ENCODE measurements at regions not wholly inside any gene's neighbourhood (a gene's known extent, or its start where the extent isn't known, plus 50 kb on each side); places are given as distances from the start of the nearest gene placed in this dataset.
"Not testable (repeated sequence)": the region's sequence is repeated elsewhere in the genome, so short reads cannot be mapped to it uniquely, and the experiment has no call there.

- DNase-seq (ENCODE audit: low spot score), result no peak
These were observed 278.0 kb downstream of the ZBBX start for GRCh38 chr3:167102071-167102470.

- no peak for DNase-seq (ENCODE audit: low spot score)
These were observed 279.4 kb downstream of the ZBBX start for GRCh38 chr3:167100651-167101050.

- no peak for DNase-seq (ENCODE audit: low spot score)
These were observed 279.9 kb downstream of the ZBBX start for GRCh38 chr3:167100200-167100599.

GRCh38 chr3:167095976-167096375, 284.1 kb downstream of the ZBBX start:
- no peak for DNase-seq (ENCODE audit: low spot score)

- DNase-seq (ENCODE audit: low spot score), result no peak
These were observed 285.5 kb downstream of the ZBBX start for GRCh38 chr3:167094632-167095031.

GRCh38 chr3:167091226-167091625, 288.9 kb downstream of the ZBBX start:
- no peak for DNase-seq (ENCODE audit: low spot score)

- no peak for DNase-seq (ENCODE audit: low spot score)
These were observed 295.6 kb downstream of the ZBBX start for GRCh38 chr3:167084545-167084944.

GRCh38 chr3:167078070-167078622, 302.0 kb downstream of the ZBBX start:
- DNase-seq (ENCODE audit: low spot score), result no peak

- no peak for DNase-seq (ENCODE audit: low spot score)
These were observed 312.3 kb downstream of the ZBBX start for GRCh38 chr3:167067787-167068161.

- no peak for DNase-seq (ENCODE audit: low spot score)
These were observed 312.9 kb downstream of the ZBBX start for GRCh38 chr3:167066977-167067786.

- no peak for DNase-seq (ENCODE audit: low spot score)
These were observed 322.5 kb downstream of the ZBBX start for GRCh38 chr3:167057581-167057980.

GRCh38 chr3:167054926-167055325, 325.2 kb downstream of the ZBBX start:
- no peak for DNase-seq (ENCODE audit: low spot score)

GRCh38 chr3:167051421-167051820, 328.7 kb downstream of the ZBBX start:
- no peak for DNase-seq (ENCODE audit: low spot score)

GRCh38 chr3:167033866-167034265, 346.2 kb downstream of the ZBBX start:
- DNase-seq (ENCODE audit: low spot score), result no peak

- peak; percentile 11 for DNase-seq (ENCODE audit: low spot score)
These were observed 347.7 kb downstream of the ZBBX start for GRCh38 chr3:167032267-167032876.

GRCh38 chr3:167031364-167032049, 348.6 kb downstream of the ZBBX start:
- DNase-seq (ENCODE audit: low spot score), result no peak

- DNase-seq (ENCODE audit: low spot score), result no peak
These were observed 349.9 kb downstream of the ZBBX start for GRCh38 chr3:167030082-167030725.

GRCh38 chr3:167019503-167019902, 360.6 kb downstream of the ZBBX start:
- not testable (repeated sequence) for DNase-seq (ENCODE audit: low spot score)

- not testable (repeated sequence) for DNase-seq (ENCODE audit: low spot score)
These were observed 361.4 kb downstream of the ZBBX start for GRCh38 chr3:167018591-167019111.

GRCh38 chr3:167012691-167013090, 367.4 kb downstream of the ZBBX start:
- DNase-seq (ENCODE audit: low spot score), result no peak

- DNase-seq (ENCODE audit: low spot score), result no peak
These were observed 371.3 kb downstream of the ZBBX start for GRCh38 chr3:167008791-167009190.

- DNase-seq (ENCODE audit: low spot score), result no peak
These were observed 378.7 kb downstream of the ZBBX start for GRCh38 chr3:167001374-167001773.
